GM21786 (cell line): ENCODE measurements at regions not wholly inside any gene's neighbourhood (a gene's known extent, or its start where the extent isn't known, plus 50 kb on each side); places are given as distances from the start of the nearest gene placed in this dataset.

ENCODE experiments used
- ATAC-seq: cut with Tn5 transposase; IDR thresholded peaks from one replicate; pipeline ENCODE4 v1.9.1; 2021; ENCODE audit not compliant: unreplicated experiment

DNA sequence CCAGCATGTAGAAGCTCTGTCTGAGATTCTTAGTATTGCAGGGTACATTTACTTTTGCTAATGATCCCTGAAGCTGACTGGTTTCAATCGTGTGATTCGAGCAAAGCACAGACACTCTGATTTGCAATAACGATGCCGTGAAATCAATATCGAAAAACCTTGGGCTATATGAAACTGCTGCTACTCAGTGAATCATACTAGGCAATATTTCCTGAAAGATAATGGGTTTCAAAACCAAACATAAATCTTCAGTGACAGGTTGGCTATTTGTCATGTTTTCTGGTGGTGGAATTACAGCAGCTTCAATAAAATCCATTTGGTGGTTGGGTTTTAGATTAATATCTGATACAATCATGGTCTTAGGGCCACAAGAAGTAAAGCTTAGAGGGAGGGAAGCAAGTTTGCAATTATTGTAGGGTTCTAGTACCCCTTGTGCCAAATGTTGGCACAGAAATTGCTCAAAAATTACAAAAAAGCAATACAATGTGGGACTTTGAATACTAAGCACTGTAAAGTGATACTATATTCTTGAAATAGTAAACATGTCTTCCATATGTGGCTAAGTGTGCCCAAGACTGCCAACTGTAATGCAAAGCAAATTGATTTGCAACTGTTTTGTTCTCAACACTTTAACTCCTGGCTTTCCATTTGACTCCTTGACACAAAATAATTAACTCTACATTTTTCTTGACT lies 112.4 kb upstream of the JAZF1 start:
- ATAC-seq, result no peak

DNA sequence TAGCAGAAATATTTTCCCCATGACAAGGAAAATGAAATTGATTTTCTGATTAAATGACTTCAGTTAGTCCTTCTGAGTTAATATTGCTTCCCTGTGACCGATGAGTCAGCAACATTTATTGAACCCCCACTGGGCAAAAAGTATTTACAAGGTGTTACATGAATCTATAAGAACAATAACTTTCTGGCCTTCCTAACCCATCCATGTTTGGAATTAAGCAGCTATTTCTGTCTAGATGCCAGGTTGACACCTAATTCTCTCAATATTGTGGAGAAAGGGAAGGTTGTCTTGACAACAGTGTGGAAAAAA lies 112.9 kb upstream of the JAZF1 start:
- no peak for ATAC-seq

DNA sequence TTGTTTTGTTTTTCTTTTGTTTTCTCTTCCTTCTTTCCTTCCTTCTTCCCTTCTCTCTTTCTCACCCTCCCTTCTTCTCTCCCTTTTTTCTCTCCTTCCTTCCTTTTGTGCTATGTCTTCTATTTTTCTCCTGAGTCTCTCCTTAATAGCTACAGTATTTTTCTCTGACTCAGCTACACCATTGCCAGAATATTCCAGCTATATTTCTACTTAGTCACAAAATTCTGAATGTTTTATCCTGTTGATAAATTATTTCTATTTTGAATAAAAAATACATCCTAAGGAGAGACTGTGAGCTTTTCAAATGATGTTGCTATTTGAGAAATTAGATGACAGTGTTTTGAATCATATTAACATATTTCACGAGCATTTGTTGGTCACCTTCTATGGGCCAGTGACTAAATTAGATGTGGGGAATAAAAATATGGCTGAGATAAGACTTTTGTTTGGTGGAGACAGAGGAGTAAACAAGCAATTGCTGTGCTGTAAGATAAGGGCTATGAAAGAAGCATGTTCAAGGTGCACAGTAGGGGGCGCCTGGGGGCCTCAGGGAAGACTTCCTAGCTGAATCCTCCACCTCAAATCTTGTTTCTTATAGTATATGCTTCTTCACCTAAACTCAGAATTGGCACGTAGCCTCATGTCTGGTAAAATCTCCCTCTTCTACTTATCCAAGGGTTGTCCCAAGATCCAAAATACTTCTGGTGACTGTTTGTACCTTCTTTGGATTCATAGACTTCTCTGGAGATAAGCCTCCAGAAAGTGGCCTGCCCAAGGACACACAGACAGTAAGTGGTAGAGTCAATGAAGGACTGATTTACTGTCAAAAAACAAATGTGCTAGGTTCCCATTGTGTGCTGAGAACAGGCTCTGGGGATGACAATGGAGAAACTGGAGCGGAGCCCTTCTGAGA lies 115.5 kb upstream of the CREB5 start:
- no peak for ATAC-seq

DNA sequence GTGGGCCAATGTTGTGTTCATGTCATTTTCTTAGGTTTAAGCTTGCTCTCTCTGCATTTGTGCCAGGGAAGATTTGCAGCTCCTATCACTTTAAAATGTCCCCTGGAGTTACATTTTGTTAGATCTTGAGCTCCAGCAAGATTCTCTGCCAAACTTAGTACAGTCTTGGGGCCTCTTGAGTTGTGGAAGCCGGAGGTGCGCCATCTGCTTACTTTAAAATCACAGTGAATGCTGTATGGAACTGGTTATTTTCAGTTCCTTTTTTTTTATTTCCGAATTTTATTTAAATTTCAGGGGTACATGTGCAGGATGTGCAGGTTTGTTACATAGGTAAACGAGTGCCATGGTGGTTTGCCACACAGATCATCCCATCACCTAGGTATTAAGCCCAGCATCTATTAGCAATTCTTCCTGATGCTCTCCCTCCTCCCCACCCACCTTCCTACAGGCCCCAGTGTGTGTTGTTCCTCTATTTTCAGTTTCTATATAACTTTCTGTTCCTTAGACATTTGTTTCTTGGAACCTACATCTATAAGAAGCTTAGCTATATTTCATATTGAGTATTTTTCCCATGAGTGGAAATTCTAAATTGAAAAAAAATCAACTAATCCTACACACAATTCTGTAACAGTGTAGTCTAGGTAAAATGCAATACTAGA lies 114.4 kb upstream of the CREB5 start:
- no peak for ATAC-seq

DNA sequence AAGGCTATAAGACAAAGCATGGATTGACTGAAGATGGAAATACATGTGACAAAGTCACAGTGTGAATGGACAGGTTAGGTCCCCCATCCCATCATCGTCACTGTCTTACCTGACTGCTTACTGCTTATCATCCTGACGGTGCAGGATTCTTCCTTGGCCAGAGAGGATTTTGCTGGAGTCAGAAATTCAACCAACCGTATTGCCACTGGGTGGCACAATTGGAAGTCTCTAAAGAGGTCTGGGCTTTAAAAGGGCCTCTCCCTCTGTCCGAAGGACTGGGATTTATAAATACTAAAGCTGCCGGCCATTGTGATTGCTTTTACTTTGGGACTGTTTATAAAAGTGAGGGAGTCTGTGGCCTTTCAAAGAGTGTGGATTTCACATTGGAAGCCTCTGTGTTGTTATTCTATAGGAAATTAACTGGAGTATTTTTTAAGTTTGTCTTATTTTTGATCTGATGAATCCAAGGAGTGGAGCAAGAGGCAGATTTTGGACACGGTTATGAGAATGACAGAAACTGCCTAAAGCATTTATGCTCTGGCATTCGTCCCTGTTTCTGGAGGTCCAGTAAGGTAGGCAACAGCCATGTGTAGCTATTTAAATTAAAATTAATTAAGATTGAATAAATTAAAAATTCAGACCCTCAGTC lies 113.3 kb upstream of the CREB5 start:
- no peak for ATAC-seq

DNA sequence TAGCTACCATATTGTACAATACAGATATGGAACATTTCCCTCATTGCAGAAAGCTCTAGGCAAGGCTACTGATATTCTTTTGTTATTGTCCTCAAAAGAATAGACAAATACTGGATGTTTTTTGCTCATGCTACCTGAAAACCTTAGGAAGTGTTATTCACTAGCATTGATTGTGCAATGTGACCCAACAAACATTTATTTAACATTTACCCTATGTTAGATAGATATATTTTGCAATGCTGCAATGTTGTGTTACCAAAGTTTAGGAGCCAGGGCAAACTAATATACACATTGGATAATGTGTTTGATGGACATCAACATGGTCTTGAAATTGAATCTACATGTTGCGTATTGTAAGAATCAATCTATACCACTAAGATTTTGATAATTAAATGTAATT lies 112.8 kb upstream of the CREB5 start:
- no peak for ATAC-seq

DNA sequence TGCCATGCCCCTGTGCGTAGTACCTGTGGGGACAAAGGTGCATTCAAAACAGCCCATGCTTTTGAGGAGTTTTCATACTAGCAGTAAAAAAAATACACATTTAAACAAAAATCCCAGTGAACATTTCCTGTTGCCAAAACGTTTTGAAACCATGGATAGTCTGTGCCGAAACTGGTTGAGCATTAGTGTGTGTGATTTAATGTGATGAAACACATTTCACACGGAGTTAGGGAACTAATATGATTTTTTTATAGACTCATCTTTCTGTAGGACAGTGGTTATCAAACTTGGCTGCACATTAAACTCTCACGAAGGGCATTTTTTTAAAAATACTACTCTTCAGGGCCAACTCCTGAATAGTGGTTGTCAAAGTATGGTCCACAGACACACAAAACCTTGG lies 111.8 kb upstream of the CREB5 start:
- ATAC-seq, result no peak

DNA sequence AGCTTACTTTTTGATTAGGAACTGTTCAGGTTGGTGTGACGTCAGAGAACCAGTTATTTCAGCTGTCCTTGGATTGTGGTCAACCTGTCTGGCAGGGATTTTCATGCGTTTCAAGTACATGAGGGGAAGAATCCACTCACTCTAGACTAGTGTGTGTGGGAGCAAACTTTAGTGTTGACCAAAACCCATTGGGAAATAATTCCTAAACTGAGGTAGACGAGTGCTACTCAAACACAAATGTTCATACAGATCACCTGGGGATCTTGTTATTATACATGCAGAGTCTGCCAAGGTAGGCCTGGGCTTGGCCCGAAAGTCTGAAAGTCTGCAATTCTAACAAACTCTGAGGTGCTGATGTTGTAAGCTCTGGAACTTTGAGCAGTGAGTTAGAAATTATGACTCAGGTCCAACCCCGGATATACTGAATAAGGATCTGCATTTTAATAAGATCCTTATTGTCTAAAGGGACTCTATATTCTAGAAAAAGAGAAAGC lies 111.1 kb upstream of the CREB5 start:
- ATAC-seq, result no peak

DNA sequence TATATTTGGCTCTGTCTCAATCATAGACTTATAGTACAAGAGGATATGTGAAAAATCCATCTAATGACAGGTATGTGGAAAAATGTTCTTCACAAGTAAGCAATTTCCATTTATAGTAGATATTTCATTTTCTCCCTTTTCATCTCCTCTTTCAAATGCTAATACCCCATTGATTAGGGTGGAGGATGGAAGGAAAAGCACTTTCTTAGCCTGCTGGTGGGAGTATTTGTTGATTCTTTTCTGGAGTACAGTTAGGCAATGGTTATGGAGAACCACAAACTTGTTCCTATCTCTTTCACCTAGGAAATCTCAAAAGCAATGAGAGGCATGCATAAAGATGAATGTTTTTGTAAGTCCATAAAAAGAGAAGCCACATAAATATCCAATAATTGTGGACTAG lies 108.0 kb upstream of the CREB5 start:
- no peak for ATAC-seq

DNA sequence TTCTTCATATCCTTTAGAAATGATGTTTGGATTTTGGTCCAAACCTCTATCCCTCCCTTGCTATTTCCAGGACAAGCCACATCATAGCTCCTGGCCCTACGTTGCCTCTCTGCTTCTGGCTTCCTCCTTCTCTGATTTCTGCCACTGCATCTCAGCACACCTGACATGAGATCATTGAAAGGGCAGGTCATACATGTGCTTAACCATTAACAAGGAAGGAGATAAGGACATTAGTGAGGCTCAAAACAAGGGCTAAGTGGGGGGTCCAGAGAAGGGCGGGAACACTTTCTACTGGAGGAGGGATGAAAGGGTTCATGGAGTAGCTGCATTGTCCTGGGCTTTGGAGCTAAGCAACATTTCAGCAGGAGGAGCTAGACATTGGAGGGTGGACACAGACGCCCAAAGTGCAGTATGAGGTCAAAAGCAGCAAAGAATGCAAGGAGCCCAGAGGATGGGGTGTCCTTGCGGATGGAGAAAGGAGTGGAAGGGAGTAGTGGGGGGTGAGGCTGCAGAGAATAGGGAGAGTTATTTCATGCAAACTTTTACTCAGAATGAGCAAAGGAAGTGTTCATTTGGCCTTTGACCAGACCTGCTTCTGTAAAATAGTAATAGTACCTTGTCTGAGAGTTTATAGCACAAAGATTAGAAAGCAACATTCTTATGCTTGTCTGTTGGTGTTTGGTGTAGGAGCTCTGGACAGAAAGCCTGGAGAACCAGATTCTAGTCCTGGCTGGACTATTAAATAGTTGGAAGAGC lies 102.4 kb upstream of the CREB5 start:
- no peak for ATAC-seq

DNA sequence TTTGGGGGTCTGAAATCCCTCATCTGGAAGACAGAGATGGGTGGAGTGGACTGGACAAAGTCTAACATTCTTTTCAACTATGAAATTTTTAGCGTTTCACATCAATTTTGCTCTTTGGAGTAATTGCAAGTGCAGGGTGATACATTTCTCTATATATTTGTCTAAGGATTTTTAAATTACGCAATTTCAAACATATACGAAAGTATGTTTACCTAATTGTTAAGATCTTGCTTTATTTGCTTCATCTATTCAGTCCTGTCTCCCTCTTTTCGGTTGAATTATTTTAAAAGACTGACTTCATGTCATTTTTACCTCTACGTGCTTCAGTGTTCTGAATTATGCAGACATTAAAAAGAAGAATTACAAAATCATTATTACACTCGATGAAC lies 101.9 kb upstream of the CREB5 start:
- no peak for ATAC-seq

DNA sequence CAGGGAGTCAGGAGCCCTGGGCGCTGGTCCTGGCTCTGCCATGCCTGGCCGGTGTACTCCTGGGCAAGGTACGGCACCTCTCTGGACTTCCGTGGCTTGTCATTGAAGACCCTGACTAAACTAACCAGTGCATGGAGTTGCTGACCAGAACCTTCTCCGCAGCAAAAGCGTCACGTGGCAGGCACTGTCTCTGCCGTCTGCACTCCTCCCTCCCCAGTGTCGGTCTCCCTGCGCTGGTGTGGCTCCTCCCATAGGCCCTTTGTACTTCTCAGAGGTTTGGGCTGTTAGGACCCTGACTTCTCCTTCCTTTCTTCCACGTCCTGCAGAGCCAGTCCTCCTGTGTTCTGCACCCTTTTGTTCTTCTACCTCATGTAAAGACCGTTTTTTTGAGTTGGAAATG lies 100.6 kb upstream of the CREB5 start:
- no peak for ATAC-seq

DNA sequence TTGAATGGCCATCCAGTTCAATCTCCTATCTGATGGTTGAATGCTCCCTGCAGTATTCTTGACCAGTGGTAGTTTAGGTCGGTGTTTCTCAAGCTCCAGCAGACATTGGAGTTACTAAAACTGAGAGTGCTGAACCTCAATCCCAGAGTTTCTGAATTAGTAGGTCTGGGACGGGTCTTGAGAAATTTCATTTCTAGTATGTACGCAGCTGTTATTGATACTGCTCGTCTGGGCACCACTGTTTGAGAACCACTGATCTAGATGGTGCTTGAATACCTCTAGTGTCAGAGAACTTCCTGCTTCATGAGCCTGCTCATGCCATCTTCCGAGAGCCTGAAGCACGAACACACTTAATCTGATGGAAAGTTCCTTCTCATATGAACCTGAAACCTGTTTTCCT lies 99.4 kb upstream of the CREB5 start:
- ATAC-seq, result no peak

DNA sequence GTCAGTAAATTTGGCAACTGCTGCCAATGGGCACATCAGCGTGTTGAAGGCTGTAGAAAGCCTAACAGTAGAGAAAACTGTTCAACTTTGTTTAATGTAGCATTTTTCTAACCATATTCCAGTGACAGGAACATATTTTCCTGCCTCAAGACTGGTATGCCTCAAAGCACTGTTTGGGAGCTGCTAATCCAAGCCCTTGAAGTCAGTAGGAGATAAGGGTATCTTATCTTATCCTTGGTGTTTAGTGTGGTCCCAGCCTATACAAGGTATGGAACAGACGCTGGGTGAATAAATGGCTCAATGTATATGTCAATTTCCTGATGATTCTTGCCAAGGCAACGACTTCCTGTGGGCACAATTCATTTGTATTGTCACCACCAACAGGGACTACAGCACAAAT lies 97.5 kb upstream of the CREB5 start:
- ATAC-seq, result no peak

DNA sequence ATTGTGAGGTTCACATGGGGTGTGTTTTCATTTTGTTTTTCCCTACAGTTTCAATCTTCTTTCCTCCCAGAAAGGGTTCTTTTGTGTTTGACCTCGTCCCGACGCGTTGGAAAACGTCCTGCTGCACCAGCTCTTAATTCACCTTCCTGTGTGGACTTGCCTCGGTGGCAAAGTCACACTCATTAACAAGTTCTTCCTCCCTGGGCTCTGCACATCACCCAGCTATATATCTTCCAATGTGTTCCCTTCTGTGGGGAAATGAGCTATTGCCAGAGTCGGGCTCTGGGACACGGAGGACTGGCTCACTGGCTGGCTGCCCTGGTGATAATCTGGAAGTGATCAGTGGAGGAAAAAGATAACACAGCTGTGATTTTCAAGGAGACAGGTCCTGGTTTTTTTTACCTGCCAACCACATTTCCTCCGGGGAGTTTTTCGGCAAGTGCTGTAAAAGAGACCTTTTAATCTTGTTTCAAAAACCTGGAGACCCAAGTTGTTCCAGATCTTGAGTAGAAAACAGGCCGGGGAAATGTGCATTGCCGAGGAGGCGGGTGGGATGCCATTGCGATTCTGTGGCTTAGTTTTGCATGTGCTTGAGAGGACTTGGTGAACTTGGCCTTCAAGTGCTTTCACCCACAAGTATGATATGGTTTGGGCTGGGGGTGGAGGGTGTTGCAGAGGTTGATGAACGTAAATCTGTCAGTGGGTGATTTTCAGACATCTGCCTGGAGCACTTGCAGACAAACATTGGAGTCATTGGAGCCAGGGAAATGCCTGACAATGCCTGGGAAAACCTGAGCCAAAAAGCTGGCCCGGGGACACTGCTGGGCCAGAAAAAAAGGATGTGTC lies 96.5 kb upstream of the CREB5 start:
- no peak for ATAC-seq

DNA sequence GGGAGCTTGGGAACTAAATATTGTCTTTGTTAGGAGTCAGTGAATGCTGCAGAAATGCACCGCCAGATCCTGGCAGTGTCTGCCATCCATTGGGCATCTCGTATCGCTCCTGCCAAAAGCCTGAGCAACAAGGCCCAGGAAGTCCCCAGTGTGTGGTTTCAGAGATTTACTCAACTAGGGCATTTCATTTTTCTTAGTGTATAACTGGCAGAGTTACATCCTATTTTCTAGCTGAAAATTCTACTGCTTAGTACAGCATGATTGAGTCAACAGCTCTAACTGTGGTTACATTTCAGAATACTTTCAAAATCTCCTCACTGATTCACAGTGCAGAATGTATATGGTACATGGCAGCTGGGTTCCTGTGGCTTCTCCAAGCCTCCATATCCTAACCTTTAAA lies 95.8 kb upstream of the CREB5 start:
- ATAC-seq, result no peak

DNA sequence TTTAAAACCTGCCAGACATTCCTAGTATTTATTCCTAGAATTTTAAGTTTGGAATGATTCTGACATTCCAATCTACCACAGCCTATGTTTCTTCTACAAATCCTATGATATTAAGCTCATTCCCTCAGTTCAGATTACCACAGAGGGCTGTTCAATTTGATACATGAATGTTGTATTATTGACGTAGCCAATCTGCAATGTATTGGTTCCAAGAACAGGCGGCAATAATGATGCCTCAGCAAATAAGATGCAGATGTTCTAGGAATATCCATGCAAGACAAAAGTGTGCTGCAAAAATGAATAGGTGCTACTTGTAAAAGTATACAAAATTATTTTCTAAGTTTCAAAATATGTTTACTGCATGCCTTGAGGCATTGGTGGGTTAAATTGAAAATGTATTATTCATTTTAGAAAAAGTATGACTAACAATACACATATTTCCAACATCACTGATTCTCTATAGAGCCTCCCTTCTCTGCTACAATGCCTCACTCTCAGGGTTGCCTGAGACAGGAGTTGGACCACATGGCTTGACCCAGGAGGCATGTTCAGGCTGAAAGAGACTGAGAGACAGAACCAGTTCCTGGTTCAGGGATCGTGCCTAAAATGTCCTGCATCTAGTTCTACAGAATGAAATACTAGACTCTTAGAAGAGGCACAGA lies 94.1 kb upstream of the CREB5 start:
- ATAC-seq, result no peak

DNA sequence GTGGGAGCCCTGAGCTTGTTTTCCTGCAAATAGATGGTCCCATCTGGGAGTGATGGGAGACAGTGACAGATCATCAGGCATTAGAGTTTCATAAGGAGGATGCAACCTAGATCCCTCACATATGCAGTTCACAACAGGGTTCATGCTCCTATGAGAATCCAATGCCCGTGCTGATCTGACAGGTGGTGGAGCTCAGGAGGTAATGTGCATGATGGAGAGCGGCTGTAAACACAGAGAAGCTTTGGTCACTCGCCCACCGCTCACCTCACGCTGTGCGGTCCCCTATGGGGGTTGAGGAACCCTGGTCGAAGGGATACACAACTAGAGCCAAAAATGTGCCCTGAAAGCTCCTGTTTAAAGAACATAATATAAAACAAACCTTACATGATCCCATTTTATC lies 88.5 kb upstream of the CREB5 start:
- ATAC-seq, result no peak

DNA sequence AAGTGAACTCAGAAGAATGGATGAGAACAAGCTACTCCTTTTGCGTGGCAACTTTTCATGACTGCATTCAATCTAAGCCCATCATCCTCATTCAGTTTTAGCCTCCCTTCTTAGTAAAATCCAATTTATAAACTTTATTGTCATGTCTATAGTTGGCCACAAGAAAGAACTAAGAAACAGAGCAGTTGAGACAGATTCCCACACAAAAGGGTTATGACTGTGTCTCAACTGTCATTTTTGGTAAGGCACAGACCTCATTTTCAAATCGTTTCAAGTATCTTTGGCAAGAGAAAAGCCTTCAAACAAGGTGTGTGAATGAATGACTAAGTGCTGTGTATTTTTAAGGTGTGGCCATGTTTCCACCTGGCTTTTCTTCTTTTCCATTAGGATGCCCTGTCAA lies 84.2 kb upstream of the CREB5 start:
- ATAC-seq, result no peak
